OCI-LY7 (cell line): ENCODE measurements at regions not wholly inside any gene's neighbourhood (a gene's known extent, or its start where the extent isn't known, plus 50 kb on each side); places are given as distances from the start of the nearest gene placed in this dataset.

Experiments
- BruUV-seq: library from RNA; stranded (reverse); fragments of 400-500 nt; replicated peaks from 2 replicates; lab custom pipeline; 2021; lab: Mats Ljungman, UMichigan
- CTCF ChIA-PET: fragments of 300-600 bp; sonication (Branson Sonifier 250); formaldehyde crosslinking; loops from one replicate; lab custom pipeline; 2022; ENCODE audit warnings: antibody characterized with exemption; ENCODE audit not compliant: unreplicated experiment; lab: Charles Lee
- POLR2A ChIA-PET: fragments of 300-600 bp; sonication (Branson Sonifier 250); formaldehyde crosslinking; loops from one replicate; lab custom pipeline; 2022; ENCODE audit warnings: antibody characterized with exemption; lab: Charles Lee
- DNase-seq: peaks from one replicate; pipeline ENCODE4 v3.0.0-alpha.2; 2015; ENCODE audit warnings: low spot score
- H2AFZ ChIP-seq: fragments of 200-600 bp; sonication (generic), shearing (Covaris generic); 2 replicates; pipeline ENCODE4 v1.6.1; 2014; ENCODE audit warnings: mild to moderate bottlenecking, antibody characterized with exemption, low read length, moderate library complexity
- H3K27ac ChIP-seq: fragments of 200-600 bp; sonication (generic); 2 replicates; pipeline ENCODE4 v1.5.1; 2014; ENCODE audit warnings: mixed run types, low read depth, mild to moderate bottlenecking, moderate library complexity, low read length, inconsistent platforms; ENCODE audit not compliant: poor library complexity, severe bottlenecking
- H3K36me3 ChIP-seq: fragments of 200-600 bp; sonication (generic); 2 replicates; pipeline ENCODE4 v1.6.1; 2014; ENCODE audit warnings: mild to moderate bottlenecking, antibody characterized with exemption, low read length, moderate library complexity, mixed read lengths; ENCODE audit not compliant: insufficient read depth
- H3K4me1 ChIP-seq: fragments of 200-600 bp; sonication (generic); 2 replicates; pipeline ENCODE4 v1.5.1; 2014; ENCODE audit warnings: mild to moderate bottlenecking, low read length; ENCODE audit not compliant: insufficient read depth, poor library complexity, severe bottlenecking
- H3K4me2 ChIP-seq: fragments of 200-600 bp; sonication (generic); 2 replicates; pipeline ENCODE4 v1.6.1; 2014; ENCODE audit warnings: mild to moderate bottlenecking, low read length
- H3K4me3 ChIP-seq: fragments of 200-600 bp; sonication (generic); 2 replicates; pipeline ENCODE4 v1.5.1; 2014; ENCODE audit warnings: mild to moderate bottlenecking, low read depth, low read length; ENCODE audit not compliant: poor library complexity, severe bottlenecking
- H3K79me2 ChIP-seq: fragments of 200-600 bp; sonication (generic); 2 replicates; pipeline ENCODE4 v1.6.1; 2016; ENCODE audit warnings: low read depth, mild to moderate bottlenecking, low read length, moderate library complexity, mixed read lengths; ENCODE audit not compliant: insufficient read depth
- H3K9me2 ChIP-seq: fragments of 200-600 bp; sonication (generic); 2 replicates; pipeline ENCODE4 v1.6.1; 2016; ENCODE audit warnings: mild to moderate bottlenecking, low read length, mixed read lengths; ENCODE audit not compliant: insufficient read depth
- H3K9me3 ChIP-seq: fragments of 200-600 bp; sonication (generic); 2 replicates; pipeline ENCODE4 v1.6.1; 2014; ENCODE audit warnings: mild to moderate bottlenecking, mixed run types, low read length, mixed read lengths
- H4K20me1 ChIP-seq: fragments of 200-600 bp; sonication (generic); 2 replicates; pipeline ENCODE4 v1.6.1; 2014; ENCODE audit warnings: mild to moderate bottlenecking, antibody characterized with exemption, low read length, moderate library complexity, mixed read lengths; ENCODE audit not compliant: insufficient read depth
- CTCF ChIP-seq: fragments of 200-600 bp; sonication (generic); conservative IDR thresholded peaks from 2 replicates; pipeline ENCODE4 v1.5.1; 2014; ENCODE audit warnings: mild to moderate bottlenecking, antibody characterized with exemption, low read length, moderate library complexity, mixed read lengths
- EZH2phosphoT487 ChIP-seq: fragments of 200-600 bp; sonication (generic); IDR thresholded peaks from 2 replicates; pipeline ENCODE4 v1.6.1; 2018; ENCODE audit warnings: low read depth, borderline replicate concordance, mild to moderate bottlenecking, mixed run types, antibody characterized with exemption, low read length, moderate library complexity, mixed read lengths
- intact Hi-C: fragments of 100-400 bp; cut with micrococcal nuclease; formaldehyde crosslinking; loops from one replicate; pipeline ENCODE4 v1.10.0; 2022; ENCODE audit not compliant: unreplicated experiment

GRCh38 chr2:67755156-67755882, 307.5 kb downstream of the C1D start:
- Histone ChIP-seq H3K9me2 (no peaks in the 10 kb centered on the region), H3K4me3 (no peak overlapping the region), H4K20me1 (no peaks in the 10 kb centered on the region), H3K4me1 (no peaks in the 10 kb centered on the region), H3K9me3 (no peaks in the 10 kb centered on the region), H3K36me3 (no peaks in the 10 kb centered on the region), H2AFZ (no peak overlapping the region), H3K79me2 (no peaks in the 10 kb centered on the region), H3K4me2 (no peak overlapping the region), H3K27ac (no peak overlapping the region)
- intact Hi-C loops: no loop called here
- ChIA-PET POLR2A (interaction anchor here (1.2 kb wide), 1 partner anchor 272 kb away, joined by 3 read pairs; no protein-coding TSS in a partner anchor), CTCF (no interaction called here)
- no peak for DNase-seq
- BruUV-seq: no TSS peak
- TF ChIP-seq EZH2phosphoT487: no peak
- no peak for TF ChIP-seq CTCF

- POLR2A ChIA-PET: no interaction called here
- Histone ChIP-seq H3K27ac (no peak overlapping the region), H3K4me3 (no peak overlapping the region), H3K9me3 (no peaks in the 10 kb centered on the region), H2AFZ (no peak overlapping the region), H3K4me1 (no peaks in the 10 kb centered on the region), H3K79me2 (no peaks in the 10 kb centered on the region), H3K9me2 (no peaks in the 10 kb centered on the region), H4K20me1 (no peaks in the 10 kb centered on the region), H3K36me3 (no peaks in the 10 kb centered on the region), H3K4me2 (no peak overlapping the region)
- intact Hi-C loops: no loop called here
- CTCF ChIA-PET: no interaction called here
- BruUV-seq: no TSS peak
- DNase-seq: no peak
- TF ChIP-seq CTCF: no peak
- no peak for TF ChIP-seq EZH2phosphoT487
Measured at GRCh38 chr2:67760995-67761394, 301.8 kb downstream of the C1D start.

DNA sequence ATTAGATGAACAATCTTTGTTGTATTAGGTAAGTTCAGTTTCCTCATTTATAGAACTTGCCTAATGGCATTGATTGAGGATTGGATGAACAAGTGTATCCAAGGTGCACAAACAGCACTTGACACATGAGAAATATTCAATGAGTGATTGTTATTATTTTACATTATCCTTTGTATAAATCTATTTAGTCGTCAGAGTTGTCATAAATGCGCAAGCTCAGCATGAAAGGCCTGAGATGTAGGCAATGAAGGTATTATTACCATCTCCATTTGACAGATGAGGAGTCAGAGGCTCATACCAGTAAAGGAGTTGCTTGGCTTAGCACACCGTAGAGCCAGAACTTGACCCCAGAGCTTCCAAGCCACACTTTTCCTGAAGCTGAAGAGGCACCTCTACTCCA, 291.4 kb downstream of the C1D start:
- POLR2A ChIA-PET: interaction anchor here (0.6 kb wide), 1 partner anchor 162 kb away, joined by 7 read pairs; no protein-coding TSS in a partner anchor
- no peak for TF ChIP-seq EZH2phosphoT487
- no peak for TF ChIP-seq CTCF
- H3K79me2 ChIP-seq: no peaks in the 10 kb centered on the region

More for the DNA sequence above, 291.4 kb downstream of the C1D start:
- Histone ChIP-seq H3K4me1 (no peaks in the 10 kb centered on the region), H3K36me3 (no peaks in the 10 kb centered on the region), H2AFZ (no peak overlapping the region), H3K9me3 (no peaks in the 10 kb centered on the region), H3K9me2 (no peaks in the 10 kb centered on the region), H3K4me2 (no peak overlapping the region), H4K20me1 (no peaks in the 10 kb centered on the region), H3K4me3 (no peak overlapping the region), H3K27ac (no peak overlapping the region)
- CTCF ChIA-PET: no interaction called here
- intact Hi-C loops: no loop called here
- DNase-seq: no peak
- BruUV-seq: no TSS peak
